SK-N-SH treated with all-trans-retinoic acid at 6 μM for 48 hours (cell line): ENCODE measurements at regions not wholly inside any gene's neighbourhood (a gene's known extent, or its start where the extent isn't known, plus 50 kb on each side); places are given as distances from the start of the nearest gene placed in this dataset.

Source experiments
- ESRRG ChIP-seq: fragments of 250-450 bp; sonication (Bioruptor Pico); IDR thresholded peaks from 2 replicates; pipeline ENCODE4 v1.6.1; 2021; ENCODE audit warnings: mild to moderate bottlenecking
- ISL1 ChIP-seq: fragments of 250-450 bp; sonication (Bioruptor Pico); IDR thresholded peaks from 2 replicates; pipeline ENCODE4 v2.1.2; 2022; ENCODE audit warnings: mild to moderate bottlenecking, moderate library complexity
- TOX ChIP-seq: fragments of 250-450 bp; sonication (Bioruptor Pico); IDR thresholded peaks from 2 replicates; pipeline ENCODE4 v1.8.0; 2021; ENCODE audit warnings: mild to moderate bottlenecking, moderate library complexity, borderline replicate concordance
- ZFP30 ChIP-seq: fragments of 450-650 bp; formaldehyde crosslinking; IDR thresholded peaks from 2 replicates; pipeline ENCODE4 v1.5.0; 2022; ENCODE audit warnings: mild to moderate bottlenecking, moderate library complexity

DNA sequence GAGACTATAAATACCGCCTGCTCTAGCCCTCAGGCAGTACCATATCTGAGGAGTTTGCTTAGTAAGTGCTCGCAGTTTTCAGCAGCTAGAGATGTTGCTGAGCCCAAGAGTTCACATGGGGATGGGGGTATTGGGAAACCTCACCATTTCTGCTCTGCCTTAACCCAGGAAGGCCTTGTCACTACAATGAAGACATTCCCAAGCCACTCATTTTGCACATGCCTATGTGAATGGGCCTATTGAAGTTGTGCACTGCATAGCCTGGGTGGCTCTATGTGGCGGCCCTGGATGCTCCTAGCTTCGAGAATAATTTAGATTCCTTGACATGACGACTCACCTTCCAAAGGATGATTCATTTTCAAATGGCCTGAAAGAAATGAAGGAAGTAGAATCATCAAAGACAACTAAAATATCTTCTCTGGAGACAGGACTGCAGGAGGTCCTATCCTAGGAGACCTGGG lies 163.4 kb downstream of the ADAMTS15 start:
- TF ChIP-seq ESRRG (CRISPR knock-in tag) (no peak), ISL1 (CRISPR knock-in tag) (no peak), ZFP30 (CRISPR knock-in tag) (no peak), TOX (CRISPR knock-in tag) (no peak)
